Stomach (tissue), 8 donors: ENCODE measurements at regions not wholly inside any gene's neighbourhood (a gene's known extent, or its start where the extent isn't known, plus 50 kb on each side); places are given as distances from the start of the nearest gene placed in this dataset.

Source experiments
- DNase-seq, 2 donors: peaks; one replicate each; pipeline versions ENCODE4 v3.0.0 to v3.0.0-alpha.2; 2013 to 2019
- H3K27ac ChIP-seq, 5 donors: fragments of 200-600 bp in 4 of 5; sonication (generic) in 4 of 5; one replicate each; pipeline ENCODE4 v1.5.1; 2013 to 2019; ENCODE audit warnings: mild to moderate bottlenecking in 1 of 5, moderate library complexity in 1 of 5
- H3K27me3 ChIP-seq, 3 donors: fragments of 200-600 bp; sonication (generic); one replicate each; pipeline ENCODE4 v1.5.1; 2017 to 2019; ENCODE audit warnings: mixed run types in 1 of 3
- H3K36me3 ChIP-seq, 4 donors: fragments of 200-600 bp; sonication (generic); 1 replicate in 3 of 4; 2 replicates in 1 of 4; pipeline ENCODE4 v1.5.1; 2016 to 2019
- H3K4me1 ChIP-seq, 4 donors: fragments of 200-600 bp; sonication (generic); one replicate each; pipeline ENCODE4 v1.5.1; 2016 to 2019
- H3K4me3 ChIP-seq, 4 donors: fragments of 200-600 bp; sonication (generic) in 3 of 4; one replicate each; pipeline ENCODE4 v1.5.1; 2016 to 2019; ENCODE audit warnings: mild to moderate bottlenecking in 1 of 4
- H3K9me3 ChIP-seq, 4 donors: fragments of 200-600 bp; sonication (generic); one replicate each; pipeline ENCODE4 v1.5.1; 2016 to 2019
- CTCF ChIP-seq, 7 experiments: fragments of 450-650 bp in 4 of 7; fragments of 200-600 bp in 3 of 7; sonication (generic) in 3 of 7; IDR thresholded peaks; one replicate each; pipeline ENCODE4 v1.5.1; 2016 to 2019; ENCODE audit warnings: antibody characterized with exemption in 7 of 7, control low read depth in 2 of 7, mild to moderate bottlenecking in 1 of 7
- EP300 ChIP-seq: sonication (generic); formaldehyde crosslinking; IDR thresholded peaks from one replicate; pipeline ENCODE4 v1.6.1; 2017; ENCODE audit warnings: antibody characterized with exemption
- POLR2A ChIP-seq, 4 donors: fragments of 450-650 bp; IDR thresholded peaks; one replicate each; pipeline ENCODE4 v1.6.1; 2016; ENCODE audit warnings: antibody characterized with exemption in 4 of 4, control low read depth in 2 of 4, mild to moderate bottlenecking in 1 of 4, moderate library complexity in 1 of 4
- POLR2AphosphoS5 ChIP-seq, 3 donors: sonication (generic); formaldehyde crosslinking; IDR thresholded peaks; one replicate each; pipeline ENCODE4 v1.6.1; 2016; ENCODE audit warnings: antibody characterized with exemption in 3 of 3
- WGBS, 5 donors: extraction: QIAGEN DNeasy Blood & Tissue Kit in 3 of 5; methylation state at CpG; one replicate each; pipeline versions ENCODE4 v1.1.5 to v1.1.7; 2013 to 2018; 5-methylcytosine and 5-hydroxymethylcytosine counted together
- intact Hi-C: fragments of 100-400 bp; cut with DNase I; formaldehyde crosslinking; loops from one replicate; pipeline ENCODE4 v1.15.1; 2023; ENCODE audit warnings: low total_unique reads
- donor health status: healthy with polysubstance abuse.
- donor health status: Bipolar disorder and iron deficiency.
- donor health status: healthy.

- 56 to 66% (median 66%) methylated on average over 5 of the region's 5 CpGs for WGBS, 5 donors
Measured at GRCh38 chr10:64312876-64313275, 791.7 kb downstream of the REEP3 start.

GRCh38 chr10:64313967-64314366 is 792.8 kb downstream of the REEP3 start:
- Histone ChIP-seq H3K36me3 (no peaks in the 10 kb centered on the region), H3K9me3 (no peaks in the 10 kb centered on the region), H3K27me3 (no peaks in the 10 kb centered on the region), H3K4me3 (no peak overlapping the region), H3K27ac (no peak overlapping the region), H3K4me1 (no peaks in the 10 kb centered on the region)
- DNase-seq = no peak
- TF ChIP-seq POLR2A (IDR thresholded peaks at IDR 0.05) (no peak), CTCF (IDR thresholded peaks at IDR 0.05) (no peak), EP300 (no peak), POLR2AphosphoS5 (IDR thresholded peaks at IDR 0.05) (no peak)
- WGBS, 5 donors = 41 to 55% (median 44%) methylated on average over 2 of the region's 2 CpGs
- intact Hi-C loops = no loop called here

More at GRCh38 chr10:64312876-64313275, 791.7 kb downstream of the REEP3 start:
- DNase-seq = peak in 1 of 2 donors; percentile 28
- no peak overlapping the region for H3K27ac ChIP-seq
- no peaks in the 10 kb centered on the region for H3K27me3 ChIP-seq
- no peaks in the 10 kb centered on the region for H3K9me3 ChIP-seq
- TF ChIP-seq POLR2AphosphoS5 (IDR thresholded peaks at IDR 0.05) (no peak), POLR2A (IDR thresholded peaks at IDR 0.05) (no peak), EP300 (no peak), CTCF (IDR thresholded peaks at IDR 0.05) (no peak)
- intact Hi-C loops = no loop called here
- no peaks in the 10 kb centered on the region for H3K4me1 ChIP-seq
- H3K36me3 ChIP-seq = no peaks in the 10 kb centered on the region
- H3K4me3 ChIP-seq = no peak overlapping the region

- DNase-seq = no peak
- no peak overlapping the region for H3K4me3 ChIP-seq
- H3K9me3 ChIP-seq = no peaks in the 10 kb centered on the region
- no peaks in the 10 kb centered on the region for H3K27me3 ChIP-seq
- no peak overlapping the region for H3K27ac ChIP-seq
- WGBS, 5 donors = 27 to 47% (median 44%) methylated on average over 1 of the region's 1 CpG
- TF ChIP-seq EP300 = no peak
- no peak for TF ChIP-seq POLR2A (IDR thresholded peaks at IDR 0.05)
- no peak for TF ChIP-seq POLR2AphosphoS5 (IDR thresholded peaks at IDR 0.05)
- TF ChIP-seq CTCF (IDR thresholded peaks at IDR 0.05) = no peak
- no peaks in the 10 kb centered on the region for H3K4me1 ChIP-seq
- intact Hi-C loops = no loop called here
- H3K36me3 ChIP-seq = no peaks in the 10 kb centered on the region
Measured at GRCh38 chr10:64316416-64316815, 795.2 kb downstream of the REEP3 start.

GRCh38 chr10:64316833-64317232 is 795.6 kb downstream of the REEP3 start:
- 86 to 93% (median 91%) methylated on average over 3 of the region's 3 CpGs for WGBS, 5 donors
- Histone ChIP-seq H3K36me3 (no peaks in the 10 kb centered on the region), H3K4me1 (no peaks in the 10 kb centered on the region), H3K27ac (no peak overlapping the region), H3K4me3 (no peak overlapping the region), H3K27me3 (no peaks in the 10 kb centered on the region), H3K9me3 (no peaks in the 10 kb centered on the region)
- TF ChIP-seq CTCF (IDR thresholded peaks at IDR 0.05) (no peak), POLR2A (IDR thresholded peaks at IDR 0.05) (no peak), EP300 (no peak)
- no peak for DNase-seq
- intact Hi-C loops = no loop called here
